GM12873 (cell line): ENCODE measurements at regions not wholly inside any gene's neighbourhood (a gene's known extent, or its start where the extent isn't known, plus 50 kb on each side); places are given as distances from the start of the nearest gene placed in this dataset.

Experiments
- CTCF ChIP-seq: IDR thresholded peaks from 2 replicates; pipeline ENCODE4 v1.5.1; 2012; ENCODE audit warnings: low read depth, mild to moderate bottlenecking, moderate library complexity, low read length, control low read depth; ENCODE audit not compliant: insufficient read depth; ENCODE audit errors: missing control alignments

- no peak for TF ChIP-seq CTCF
These were observed 382.1 kb downstream of the PTPRC start for GRCh38 chr1:199020904-199021303.

GRCh38 chr1:199029401-199029800 lies 390.6 kb downstream of the PTPRC start:
- no peak for TF ChIP-seq CTCF

- no peak for TF ChIP-seq CTCF
These were observed 391.0 kb downstream of the PTPRC start for GRCh38 chr1:199029855-199030254.

DNA sequence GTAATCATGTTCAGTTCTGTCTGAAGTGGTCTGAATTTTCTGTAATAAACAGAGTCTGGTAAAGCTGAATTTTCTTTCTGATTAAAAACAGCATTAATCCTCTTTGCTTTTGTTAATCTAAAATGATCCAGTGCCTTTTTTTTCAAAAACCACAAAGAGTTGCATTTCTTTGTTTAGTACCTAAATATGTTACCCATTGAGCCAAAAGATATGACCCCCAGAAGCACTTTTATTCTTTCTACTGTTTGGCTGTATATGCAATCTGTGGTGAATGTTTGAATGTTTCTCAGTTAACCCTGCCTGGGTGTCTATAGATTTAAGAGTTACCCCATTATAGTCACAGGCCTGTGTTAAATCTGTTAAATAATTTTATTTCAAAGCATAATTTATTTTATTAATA lies 394.8 kb downstream of the PTPRC start:
- TF ChIP-seq CTCF: no peak

DNA sequence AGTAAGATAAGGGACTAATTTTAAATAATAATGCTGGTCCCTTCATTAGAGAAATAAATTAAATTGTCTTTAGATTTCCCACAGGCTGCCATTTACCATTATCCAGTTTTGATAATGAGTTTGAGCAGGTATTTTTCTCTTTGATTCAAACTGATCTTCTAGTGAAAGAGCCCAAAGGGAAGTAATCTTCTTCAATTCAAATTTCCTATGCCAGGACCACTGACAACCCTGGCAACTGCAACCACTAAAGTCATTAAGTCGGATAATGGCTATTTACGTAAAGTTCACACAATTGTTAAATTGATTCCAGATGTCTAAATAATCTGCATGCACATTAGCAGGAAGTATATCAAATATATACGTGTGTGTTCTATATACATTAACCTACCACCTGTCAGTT lies 399.3 kb downstream of the PTPRC start:
- TF ChIP-seq CTCF: no peak

- TF ChIP-seq CTCF: no peak
These were observed 401.5 kb downstream of the PTPRC start for GRCh38 chr1:199040076-199040905.

- TF ChIP-seq CTCF: no peak
These were observed 402.5 kb downstream of the PTPRC start for GRCh38 chr1:199041173-199041914.
